GM12878 (cell line): ENCODE measurements at regions not wholly inside any gene's neighbourhood (a gene's known extent, or its start where the extent isn't known, plus 50 kb on each side); places are given as distances from the start of the nearest gene placed in this dataset.

Source experiments
- ATAC-seq: fragments of 200-7000 bp; cut with Tn5 transposase; 3 replicates; pipeline ENCODE4 v1.9.1; 2020; ENCODE audit warnings: mild to moderate bottlenecking, moderate library complexity
- BruUV-seq: library from RNA; stranded (reverse); fragments of 400-500 nt; replicated peaks from 2 replicates; lab custom pipeline; 2021; lab: Mats Ljungman, UMichigan
- CTCF ChIA-PET: fragments of 300-600 bp; sonication (Branson Sonifier 250); formaldehyde crosslinking; extraction: SDS; loops from one replicate; lab custom pipeline; 2021; ENCODE audit warnings: inconsistent platforms; lab: Yijun Ruan, JAX
- POLR2A ChIA-PET: fragments of 350-600 bp; formaldehyde crosslinking; extraction: SDS; loops from one replicate; lab custom pipeline; 2021; ENCODE audit warnings: inconsistent platforms; lab: Charles Lee
- RAD21 ChIA-PET: fragments of 300-600 bp; sonication (Branson Sonifier 250); formaldehyde crosslinking; loops from one replicate; lab custom pipeline; 2023; ENCODE audit warnings: antibody characterized with exemption; ENCODE audit not compliant: unreplicated experiment; lab: Charles Lee
- SMC1A ChIA-PET: fragments of 300-600 bp; sonication (Branson Sonifier 250); formaldehyde crosslinking; loops from one replicate; lab custom pipeline; 2023; ENCODE audit not compliant: unreplicated experiment, uncharacterized antibody; lab: Charles Lee
- DNase-seq: peaks from one replicate; pipeline ENCODE4 v3.0.0-alpha.2; 2011; ENCODE audit warnings: low read depth, low spot score
- FAIRE-seq: peaks from 3 replicates; lab custom pipeline; 2011; peaks lifted over from hg19 to GRCh38; lab: Jason Lieb, UNC
- H2AFZ ChIP-seq: 2 replicates; pipeline ENCODE4 v1.6.0; 2011; ENCODE audit warnings: low read depth, low read length, control low read depth; ENCODE audit not compliant: control insufficient read depth
- H3K27ac ChIP-seq: 2 replicates; pipeline ENCODE4 v1.5.1; 2011; ENCODE audit warnings: control low read depth; ENCODE audit not compliant: control insufficient read depth, insufficient read depth
- H3K27me3 ChIP-seq, 2 experiments: replicated peaks in 1 of 2; 2 replicates each; pipeline versions ENCODE4 v1.6.0 to v1.6.1; 2011; ENCODE audit warnings: low read length in 1 of 2; ENCODE audit not compliant: control insufficient read depth in 2 of 2, insufficient read depth in 2 of 2
- H3K36me3 ChIP-seq, 2 experiments: 2 replicates each; pipeline ENCODE4 v1.5.1; 2011; ENCODE audit warnings: low read length in 1 of 2; ENCODE audit not compliant: control insufficient read depth in 2 of 2, insufficient read depth in 2 of 2
- H3K4me1 ChIP-seq: 2 replicates; pipeline ENCODE4 v1.6.1; 2011; ENCODE audit warnings: mild to moderate bottlenecking, low read length, moderate library complexity, mixed read lengths; ENCODE audit not compliant: control insufficient read depth, insufficient read depth
- H3K4me2 ChIP-seq: 2 replicates; pipeline ENCODE4 v1.6.0; 2011; ENCODE audit warnings: control low read depth; ENCODE audit not compliant: control insufficient read depth, insufficient read depth
- H3K4me3 ChIP-seq: fragments of 200-600 bp; sonication (generic); 2 replicates; pipeline ENCODE4 v1.5.1; 2016
- H3K79me2 ChIP-seq: 2 replicates; pipeline ENCODE4 v1.6.0; 2011; ENCODE audit warnings: low read length; ENCODE audit not compliant: control insufficient read depth, insufficient read depth
- H3K9ac ChIP-seq: 2 replicates; pipeline ENCODE4 v1.8.0; 2011; ENCODE audit warnings: low read length, control low read depth, mixed read lengths; ENCODE audit not compliant: control insufficient read depth, insufficient read depth
- H3K9me3 ChIP-seq: replicated peaks from 3 replicates; pipeline ENCODE4 v1.5.1; 2011; ENCODE audit warnings: mild to moderate bottlenecking, low read length; ENCODE audit not compliant: control insufficient read depth, insufficient read depth
- H4K20me1 ChIP-seq: 2 replicates; pipeline ENCODE4 v1.6.0; 2011; ENCODE audit not compliant: control insufficient read depth, insufficient read depth
- EZH2 ChIP-seq: IDR thresholded peaks from 2 replicates; pipeline ENCODE4 v1.6.1; 2012; ENCODE audit warnings: low read depth, mild to moderate bottlenecking, control low read depth, inconsistent platforms, low read length, borderline replicate concordance; ENCODE audit not compliant: control insufficient read depth
- NRF1 ChIP-seq: conservative IDR thresholded peaks from 2 replicates; pipeline ENCODE4 v1.6.1; 2011; ENCODE audit warnings: mild to moderate bottlenecking, low read depth, low read length, improper control_type of control experiment
- YY1 ChIP-seq: IDR thresholded peaks from 2 replicates; pipeline ENCODE4 v1.6.1; 2011; ENCODE audit warnings: low read depth, mild to moderate bottlenecking, low read length
- WGBS: methylation state at CpG from one replicate; pipeline ENCODE4 v1.1.6; 2016; ENCODE audit warnings: low lambda C conversion rate; ENCODE audit not compliant: insufficient replicate concordance, insufficient coverage; ENCODE audit errors: missing lambda C conversion rate; 5-methylcytosine and 5-hydroxymethylcytosine counted together
- in situ Hi-C: fragments of 300-500 bp; cut with MboI; formaldehyde crosslinking; loops from 9 replicates; pipeline ENCODE4 v1.14.3; 2018; ENCODE audit warnings: mixed read lengths
- intact Hi-C: fragments of 100-400 bp; cut with micrococcal nuclease; formaldehyde crosslinking; loops from one replicate; pipeline ENCODE4 v1.14.2; 2022; ENCODE audit not compliant: unreplicated experiment
- TF ChIP-seq, protein P1 (sequence below): fragments of 450-650 bp; IDR thresholded peaks from 2 replicates; pipeline ENCODE4 v1.6.1; 2017; ENCODE audit warnings: antibody characterized with exemption, mild to moderate bottlenecking, moderate library complexity
- TF ChIP-seq, protein P2 (sequence below): IDR thresholded peaks from 2 replicates; pipeline ENCODE4 v1.6.1; 2011; ENCODE audit warnings: borderline replicate concordance, low read depth, mild to moderate bottlenecking, moderate library complexity, mixed read lengths, low read length; ENCODE audit not compliant: insufficient read depth; ENCODE audit errors: extremely low read length
- TF ChIP-seq, protein P3 (sequence below): IDR thresholded peaks from 2 replicates; pipeline ENCODE4 v1.6.1; 2012; ENCODE audit warnings: low read depth, low read length, improper control_type of control experiment
- TF ChIP-seq, protein P4 (sequence below): IDR thresholded peaks from 2 replicates; pipeline ENCODE4 v1.6.1; 2012; ENCODE audit warnings: low read depth, low read length, improper control_type of control experiment
- TF ChIP-seq, protein P5 (sequence below): fragments of 450-650 bp; IDR thresholded peaks from 2 replicates; pipeline ENCODE4 v1.6.1; 2014; ENCODE audit warnings: mild to moderate bottlenecking
- TF ChIP-seq, protein P6 (sequence below): fragments of 450-650 bp; IDR thresholded peaks from 2 replicates; pipeline ENCODE4 v1.6.1; 2017; ENCODE audit warnings: mild to moderate bottlenecking, moderate library complexity

DNA sequence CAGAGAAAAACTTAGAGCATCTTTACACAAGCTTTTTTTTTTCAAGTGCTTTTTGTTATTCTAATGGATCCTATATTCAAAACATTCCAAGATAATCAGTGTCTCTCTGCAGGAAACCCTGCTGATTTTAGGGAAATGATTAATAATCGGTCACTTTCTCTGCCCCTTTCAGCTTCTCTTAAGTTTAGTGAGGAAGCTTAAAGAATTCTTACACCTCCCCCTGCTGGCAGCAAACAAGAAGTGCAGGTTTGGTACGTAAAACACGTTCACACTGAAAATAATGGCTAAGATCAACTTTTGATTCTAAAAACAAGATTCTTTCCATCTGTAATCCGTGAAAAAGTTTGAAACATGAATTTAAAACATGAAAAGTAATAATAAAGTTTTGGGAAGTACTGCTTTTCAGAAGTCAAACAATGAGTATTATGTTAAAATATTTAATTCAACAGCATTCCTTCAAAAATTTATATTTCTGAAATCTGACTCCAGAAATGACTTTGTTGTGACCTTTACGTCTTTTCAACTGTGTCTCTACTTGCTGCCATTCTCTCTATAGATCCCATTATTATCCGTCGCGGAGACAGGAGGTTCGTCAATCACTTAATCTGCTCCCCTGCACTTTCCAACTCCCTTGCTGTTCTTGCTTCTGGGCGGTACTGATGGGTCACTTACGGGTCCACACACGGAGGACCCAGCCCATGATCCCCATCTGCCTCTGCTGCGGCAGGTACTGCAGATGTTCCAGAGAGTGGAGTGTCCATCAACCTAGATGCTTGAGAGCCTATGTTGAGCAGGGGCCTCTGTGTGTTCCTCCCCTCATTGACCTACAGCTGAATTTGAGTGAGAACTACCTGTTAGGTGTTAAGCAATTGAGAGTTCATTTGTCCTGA is 203.1 kb upstream of the EDNRB start:
- Histone ChIP-seq H3K27me3 (no peaks in the 10 kb centered on the region), H3K4me3 (no peak overlapping the region), H4K20me1 (no peaks in the 10 kb centered on the region), H3K9ac (no peak overlapping the region), H2AFZ (no peak overlapping the region), H3K36me3 (no peaks in the 10 kb centered on the region), H3K27ac (no peak overlapping the region), H3K9me3 (no peaks in the 10 kb centered on the region; the same call in 1 of the 3 replicates), H3K4me2 (no peak overlapping the region), H3K4me1 (no peaks in the 10 kb centered on the region), H3K79me2 (no peaks in the 10 kb centered on the region)
- ChIA-PET SMC1A (interaction anchor here (0.6 to 1.7 kb wide), 44 partner anchors 9 to 1041 kb away, joined by 3 to 32 read pairs (median 4); no protein-coding TSS in a partner anchor), POLR2A (interaction anchor here (0.7 kb wide), 1 partner anchor 15 kb away, joined by 3 read pairs; no protein-coding TSS in a partner anchor), CTCF (interaction anchor here (0.6 to 3.5 kb wide), 51 partner anchors 9 to 857 kb away, joined by 3 to 109 read pairs (median 4); no protein-coding TSS in a partner anchor), RAD21 (interaction anchor here (0.7 to 2.0 kb wide), 28 partner anchors 9 to 629 kb away, joined by 3 to 26 read pairs (median 4); no protein-coding TSS in a partner anchor)
- 44% methylated on average over 13 of the region's 13 CpGs for WGBS
- ATAC-seq, result peak; percentile 73
- in situ Hi-C loops, result loop anchor here (5.0 kb wide), 1 partner anchor 344 kb away; no protein-coding TSS in a partner anchor
- DNase-seq, result peak; percentile 28
- BruUV-seq, result no TSS peak
- intact Hi-C loops, result loop anchor here (1.0 kb wide), 2 partner anchors 311 to 342 kb away; no protein-coding TSS in a partner anchor
- no peak for FAIRE-seq
- TF ChIP-seq EZH2, result no peak
- TF ChIP-seq YY1, result no peak
- TF ChIP-seq, protein P1, sequence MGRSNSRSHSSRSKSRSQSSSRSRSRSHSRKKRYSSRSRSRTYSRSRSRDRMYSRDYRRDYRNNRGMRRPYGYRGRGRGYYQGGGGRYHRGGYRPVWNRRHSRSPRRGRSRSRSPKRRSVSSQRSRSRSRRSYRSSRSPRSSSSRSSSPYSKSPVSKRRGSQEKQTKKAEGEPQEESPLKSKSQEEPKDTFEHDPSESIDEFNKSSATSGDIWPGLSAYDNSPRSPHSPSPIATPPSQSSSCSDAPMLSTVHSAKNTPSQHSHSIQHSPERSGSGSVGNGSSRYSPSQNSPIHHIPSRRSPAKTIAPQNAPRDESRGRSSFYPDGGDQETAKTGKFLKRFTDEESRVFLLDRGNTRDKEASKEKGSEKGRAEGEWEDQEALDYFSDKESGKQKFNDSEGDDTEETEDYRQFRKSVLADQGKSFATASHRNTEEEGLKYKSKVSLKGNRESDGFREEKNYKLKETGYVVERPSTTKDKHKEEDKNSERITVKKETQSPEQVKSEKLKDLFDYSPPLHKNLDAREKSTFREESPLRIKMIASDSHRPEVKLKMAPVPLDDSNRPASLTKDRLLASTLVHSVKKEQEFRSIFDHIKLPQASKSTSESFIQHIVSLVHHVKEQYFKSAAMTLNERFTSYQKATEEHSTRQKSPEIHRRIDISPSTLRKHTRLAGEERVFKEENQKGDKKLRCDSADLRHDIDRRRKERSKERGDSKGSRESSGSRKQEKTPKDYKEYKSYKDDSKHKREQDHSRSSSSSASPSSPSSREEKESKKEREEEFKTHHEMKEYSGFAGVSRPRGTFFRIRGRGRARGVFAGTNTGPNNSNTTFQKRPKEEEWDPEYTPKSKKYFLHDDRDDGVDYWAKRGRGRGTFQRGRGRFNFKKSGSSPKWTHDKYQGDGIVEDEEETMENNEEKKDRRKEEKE, result no peak
- TF ChIP-seq NRF1, result no peak
- TF ChIP-seq, protein P2, sequence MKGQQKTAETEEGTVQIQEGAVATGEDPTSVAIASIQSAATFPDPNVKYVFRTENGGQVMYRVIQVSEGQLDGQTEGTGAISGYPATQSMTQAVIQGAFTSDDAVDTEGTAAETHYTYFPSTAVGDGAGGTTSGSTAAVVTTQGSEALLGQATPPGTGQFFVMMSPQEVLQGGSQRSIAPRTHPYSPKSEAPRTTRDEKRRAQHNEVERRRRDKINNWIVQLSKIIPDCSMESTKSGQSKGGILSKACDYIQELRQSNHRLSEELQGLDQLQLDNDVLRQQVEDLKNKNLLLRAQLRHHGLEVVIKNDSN, result no peak
- TF ChIP-seq, protein P3, sequence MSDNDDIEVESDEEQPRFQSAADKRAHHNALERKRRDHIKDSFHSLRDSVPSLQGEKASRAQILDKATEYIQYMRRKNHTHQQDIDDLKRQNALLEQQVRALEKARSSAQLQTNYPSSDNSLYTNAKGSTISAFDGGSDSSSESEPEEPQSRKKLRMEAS, result no peak
- TF ChIP-seq, protein P4, sequence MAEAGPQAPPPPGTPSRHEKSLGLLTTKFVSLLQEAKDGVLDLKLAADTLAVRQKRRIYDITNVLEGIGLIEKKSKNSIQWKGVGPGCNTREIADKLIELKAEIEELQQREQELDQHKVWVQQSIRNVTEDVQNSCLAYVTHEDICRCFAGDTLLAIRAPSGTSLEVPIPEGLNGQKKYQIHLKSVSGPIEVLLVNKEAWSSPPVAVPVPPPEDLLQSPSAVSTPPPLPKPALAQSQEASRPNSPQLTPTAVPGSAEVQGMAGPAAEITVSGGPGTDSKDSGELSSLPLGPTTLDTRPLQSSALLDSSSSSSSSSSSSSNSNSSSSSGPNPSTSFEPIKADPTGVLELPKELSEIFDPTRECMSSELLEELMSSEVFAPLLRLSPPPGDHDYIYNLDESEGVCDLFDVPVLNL, result no peak
- TF ChIP-seq, protein P5, sequence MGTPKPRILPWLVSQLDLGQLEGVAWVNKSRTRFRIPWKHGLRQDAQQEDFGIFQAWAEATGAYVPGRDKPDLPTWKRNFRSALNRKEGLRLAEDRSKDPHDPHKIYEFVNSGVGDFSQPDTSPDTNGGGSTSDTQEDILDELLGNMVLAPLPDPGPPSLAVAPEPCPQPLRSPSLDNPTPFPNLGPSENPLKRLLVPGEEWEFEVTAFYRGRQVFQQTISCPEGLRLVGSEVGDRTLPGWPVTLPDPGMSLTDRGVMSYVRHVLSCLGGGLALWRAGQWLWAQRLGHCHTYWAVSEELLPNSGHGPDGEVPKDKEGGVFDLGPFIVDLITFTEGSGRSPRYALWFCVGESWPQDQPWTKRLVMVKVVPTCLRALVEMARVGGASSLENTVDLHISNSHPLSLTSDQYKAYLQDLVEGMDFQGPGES, result no peak
- TF ChIP-seq, protein P6, sequence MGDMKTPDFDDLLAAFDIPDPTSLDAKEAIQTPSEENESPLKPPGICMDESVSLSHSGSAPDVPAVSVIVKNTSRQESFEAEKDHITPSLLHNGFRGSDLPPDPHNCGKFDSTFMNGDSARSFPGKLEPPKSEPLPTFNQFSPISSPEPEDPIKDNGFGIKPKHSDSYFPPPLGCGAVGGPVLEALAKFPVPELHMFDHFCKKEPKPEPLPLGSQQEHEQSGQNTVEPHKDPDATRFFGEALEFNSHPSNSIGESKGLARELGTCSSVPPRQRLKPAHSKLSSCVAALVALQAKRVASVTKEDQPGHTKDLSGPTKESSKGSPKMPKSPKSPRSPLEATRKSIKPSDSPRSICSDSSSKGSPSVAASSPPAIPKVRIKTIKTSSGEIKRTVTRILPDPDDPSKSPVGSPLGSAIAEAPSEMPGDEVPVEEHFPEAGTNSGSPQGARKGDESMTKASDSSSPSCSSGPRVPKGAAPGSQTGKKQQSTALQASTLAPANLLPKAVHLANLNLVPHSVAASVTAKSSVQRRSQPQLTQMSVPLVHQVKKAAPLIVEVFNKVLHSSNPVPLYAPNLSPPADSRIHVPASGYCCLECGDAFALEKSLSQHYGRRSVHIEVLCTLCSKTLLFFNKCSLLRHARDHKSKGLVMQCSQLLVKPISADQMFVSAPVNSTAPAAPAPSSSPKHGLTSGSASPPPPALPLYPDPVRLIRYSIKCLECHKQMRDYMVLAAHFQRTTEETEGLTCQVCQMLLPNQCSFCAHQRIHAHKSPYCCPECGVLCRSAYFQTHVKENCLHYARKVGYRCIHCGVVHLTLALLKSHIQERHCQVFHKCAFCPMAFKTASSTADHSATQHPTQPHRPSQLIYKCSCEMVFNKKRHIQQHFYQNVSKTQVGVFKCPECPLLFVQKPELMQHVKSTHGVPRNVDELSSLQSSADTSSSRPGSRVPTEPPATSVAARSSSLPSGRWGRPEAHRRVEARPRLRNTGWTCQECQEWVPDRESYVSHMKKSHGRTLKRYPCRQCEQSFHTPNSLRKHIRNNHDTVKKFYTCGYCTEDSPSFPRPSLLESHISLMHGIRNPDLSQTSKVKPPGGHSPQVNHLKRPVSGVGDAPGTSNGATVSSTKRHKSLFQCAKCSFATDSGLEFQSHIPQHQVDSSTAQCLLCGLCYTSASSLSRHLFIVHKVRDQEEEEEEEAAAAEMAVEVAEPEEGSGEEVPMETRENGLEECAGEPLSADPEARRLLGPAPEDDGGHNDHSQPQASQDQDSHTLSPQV, result peak; percentile 14; the same call in 1 of the 2 replicates
